ENCODE measurements at regions not wholly inside any gene's neighbourhood (a gene's known extent, or its start where the extent isn't known, plus 50 kb on each side); places are given as distances from the start of the nearest gene placed in this dataset.
"Not testable (repeated sequence)": the region's sequence is repeated elsewhere in the genome, so short reads cannot be mapped to it uniquely, and the experiment has no call there.

- no peak for ATAC-seq
Observed at GRCh38 chr12:76666290-76666835, 97.6 kb upstream of the ZDHHC17 start.

GRCh38 chr12:76669981-76670380 lies 93.9 kb upstream of the ZDHHC17 start:
- ATAC-seq = no peak

GRCh38 chr12:76670776-76671175 lies 93.1 kb upstream of the ZDHHC17 start:
- ATAC-seq = no peak

GRCh38 chr12:76674669-76675315 lies 89.1 kb upstream of the ZDHHC17 start:
- no peak for ATAC-seq

- not testable (repeated sequence) for ATAC-seq
Observed at GRCh38 chr12:76676261-76676660, 87.7 kb upstream of the ZDHHC17 start.

- ATAC-seq = no peak
Observed at GRCh38 chr12:76678992-76679391, 84.9 kb upstream of the ZDHHC17 start.

GRCh38 chr12:76679778-76680177 lies 84.1 kb upstream of the ZDHHC17 start:
- ATAC-seq = no peak

GRCh38 chr12:76680940-76681339 lies 83.0 kb upstream of the ZDHHC17 start:
- no peak for ATAC-seq

- ATAC-seq = no peak
Observed at GRCh38 chr12:76685246-76685678, 78.7 kb upstream of the ZDHHC17 start.

- ATAC-seq = no peak
Observed at GRCh38 chr12:76687981-76688380, 75.9 kb upstream of the ZDHHC17 start.

- ATAC-seq = no peak
Observed at GRCh38 chr12:76688631-76689030, 75.3 kb upstream of the ZDHHC17 start.

- no peak for ATAC-seq
Observed at GRCh38 chr12:76690921-76691700, 72.8 kb upstream of the ZDHHC17 start.

- no peak for ATAC-seq
Observed at GRCh38 chr12:76692846-76693245, 71.1 kb upstream of the ZDHHC17 start.

GRCh38 chr12:76694369-76694768 lies 69.5 kb upstream of the ZDHHC17 start:
- ATAC-seq = no peak

- ATAC-seq = no peak
Observed at GRCh38 chr12:76696186-76696585, 67.7 kb upstream of the ZDHHC17 start.

GRCh38 chr12:76697849-76698248 lies 66.1 kb upstream of the ZDHHC17 start:
- no peak for ATAC-seq

- ATAC-seq = no peak
Observed at GRCh38 chr12:76698316-76698715, 65.6 kb upstream of the ZDHHC17 start.

GRCh38 chr12:76698966-76699365 lies 64.9 kb upstream of the ZDHHC17 start:
- ATAC-seq = no peak

GRCh38 chr12:76701690-76702089 lies 62.2 kb upstream of the ZDHHC17 start:
- no peak for ATAC-seq

GRCh38 chr12:76702946-76703345 lies 61.0 kb upstream of the ZDHHC17 start:
- ATAC-seq = no peak

GRCh38 chr12:76704693-76705092 lies 59.2 kb upstream of the ZDHHC17 start:
- no peak for ATAC-seq

- no peak for ATAC-seq
Observed at GRCh38 chr12:76706101-76706500, 57.8 kb upstream of the ZDHHC17 start.

- ATAC-seq = no peak
Observed at GRCh38 chr12:76706761-76707160, 57.2 kb upstream of the ZDHHC17 start.

- no peak for ATAC-seq
Observed at GRCh38 chr12:76707772-76708171, 56.1 kb upstream of the ZDHHC17 start.

Data from activated CD4-positive, CD25-positive, alpha-beta regulatory T cell treated with anti-CD3 and anti-CD28 coated beads, Interleukin-2, amount 50 U/mL, for 24 hours (primary cell).